IMR-90 (cell line): ENCODE measurements at regions not wholly inside any gene's neighbourhood (a gene's known extent, or its start where the extent isn't known, plus 50 kb on each side); places are given as distances from the start of the nearest gene placed in this dataset.
"Not testable (repeated sequence)": the region's sequence is repeated elsewhere in the genome, so short reads cannot be mapped to it uniquely, and the experiment has no call there.

Experiments
- BHLHE40 ChIP-seq: fragments of 150-350 bp; IDR thresholded peaks from 2 replicates; pipeline ENCODE4 v1.6.1; 2016; ENCODE audit warnings: mild to moderate bottlenecking, low read depth, low read length
- CEBPB ChIP-seq: IDR thresholded peaks from 2 replicates; pipeline ENCODE4 v1.6.1; 2012; ENCODE audit warnings: low read depth, low read length, improper control_type of control experiment
- CHD1 ChIP-seq: IDR thresholded peaks from 2 replicates; pipeline ENCODE4 v1.6.1; 2012; ENCODE audit warnings: low read depth, low read length, improper control_type of control experiment
- CTCF ChIP-seq: conservative IDR thresholded peaks from 2 replicates; pipeline ENCODE4 v1.5.1; 2012; ENCODE audit warnings: mild to moderate bottlenecking, low read depth, low read length, improper control_type of control experiment
- ELK1 ChIP-seq: fragments of 150-350 bp; IDR thresholded peaks from 2 replicates; pipeline ENCODE4 v1.6.1; 2016; ENCODE audit warnings: low read depth, mild to moderate bottlenecking, low read length, moderate library complexity, borderline replicate concordance
- FOS ChIP-seq: fragments of 150-350 bp; IDR thresholded peaks from 2 replicates; pipeline ENCODE4 v1.6.1; 2016; ENCODE audit warnings: low read depth, low read length
- MAZ ChIP-seq: IDR thresholded peaks from 2 replicates; pipeline ENCODE4 v1.6.1; 2012; ENCODE audit warnings: low read depth, mild to moderate bottlenecking, low read length, improper control_type of control experiment, moderate library complexity, borderline replicate concordance
- POLR2A ChIP-seq: IDR thresholded peaks from 2 replicates; pipeline ENCODE4 v1.6.1; 2012; ENCODE audit warnings: mild to moderate bottlenecking, low read depth, low read length
- RAD21 ChIP-seq: IDR thresholded peaks from 2 replicates; pipeline ENCODE4 v1.6.1; 2012; ENCODE audit warnings: low read length, improper control_type of control experiment
- RFX5 ChIP-seq: IDR thresholded peaks from 2 replicates; pipeline ENCODE4 v1.8.0; 2012; ENCODE audit warnings: low read depth, mild to moderate bottlenecking, low read length, moderate library complexity
- SMC3 ChIP-seq: fragments of 150-350 bp; IDR thresholded peaks from 2 replicates; pipeline ENCODE4 v1.6.1; 2016; ENCODE audit warnings: low read depth, mild to moderate bottlenecking, antibody characterized with exemption, low read length, moderate library complexity

GRCh38 chr9:42346916-42347315 lies 163.5 kb downstream of the SPATA31A6 start:
- TF ChIP-seq CTCF, POLR2A, FOS, SMC3, CEBPB, ELK1, MAZ, RAD21, RFX5, CHD1, BHLHE40: not testable (repeated sequence)
